Activated CD8-positive, alpha-beta memory T cell treated with anti-CD3 and anti-CD28 coated beads, Interleukin-2, amount 50 U/mL, for 4 hours (primary cell): ENCODE measurements at regions not wholly inside any gene's neighbourhood (a gene's known extent, or its start where the extent isn't known, plus 50 kb on each side); places are given as distances from the start of the nearest gene placed in this dataset.
"Not testable (repeated sequence)": the region's sequence is repeated elsewhere in the genome, so short reads cannot be mapped to it uniquely, and the experiment has no call there.

Experiments
- DNase-seq: peaks from one replicate; pipeline ENCODE4 v3.0.0-alpha.2; 2020

DNA sequence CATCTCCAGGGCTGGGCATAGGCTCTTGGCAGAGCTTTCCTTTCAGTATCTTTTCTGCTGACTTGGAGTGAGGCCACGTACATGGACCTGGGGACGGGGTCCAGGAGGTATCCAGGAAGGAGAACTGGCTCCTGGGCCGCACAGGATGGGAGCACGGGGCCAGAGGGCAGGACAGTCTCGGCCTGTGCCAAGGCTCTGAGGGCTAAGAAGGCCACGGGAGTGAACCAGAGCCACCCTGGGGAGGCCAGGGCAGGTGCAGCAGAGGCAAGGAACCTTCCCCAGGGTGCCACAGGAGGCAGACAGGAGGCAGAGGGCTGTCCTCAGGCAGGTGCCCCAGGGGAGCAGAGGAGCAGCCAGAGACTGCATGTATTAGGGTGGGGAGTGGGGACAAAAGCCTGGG is 50.3 kb downstream of the PLXNA1 start:
- no peak for DNase-seq

DNA sequence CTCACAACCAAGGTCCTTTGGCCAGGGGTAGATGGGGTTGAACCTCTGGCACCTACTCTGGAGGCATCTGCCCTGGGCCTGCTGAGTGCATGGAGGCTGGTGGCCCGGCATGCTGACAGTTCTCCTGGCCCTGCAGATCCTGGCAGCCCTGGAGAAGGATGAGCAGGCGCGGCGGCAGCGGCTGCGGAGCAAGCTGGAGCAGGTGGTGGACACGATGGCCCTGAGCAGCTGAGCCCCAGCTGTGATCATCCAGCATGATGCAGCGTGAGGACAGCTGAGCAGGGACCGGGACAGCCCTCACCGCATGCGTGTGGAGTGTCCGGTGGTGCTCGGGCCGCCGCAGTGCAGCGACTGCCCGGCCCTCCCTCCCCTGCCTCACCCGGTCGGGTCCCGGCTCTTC is 50.9 kb downstream of the PLXNA1 start:
- no peak for DNase-seq

DNA sequence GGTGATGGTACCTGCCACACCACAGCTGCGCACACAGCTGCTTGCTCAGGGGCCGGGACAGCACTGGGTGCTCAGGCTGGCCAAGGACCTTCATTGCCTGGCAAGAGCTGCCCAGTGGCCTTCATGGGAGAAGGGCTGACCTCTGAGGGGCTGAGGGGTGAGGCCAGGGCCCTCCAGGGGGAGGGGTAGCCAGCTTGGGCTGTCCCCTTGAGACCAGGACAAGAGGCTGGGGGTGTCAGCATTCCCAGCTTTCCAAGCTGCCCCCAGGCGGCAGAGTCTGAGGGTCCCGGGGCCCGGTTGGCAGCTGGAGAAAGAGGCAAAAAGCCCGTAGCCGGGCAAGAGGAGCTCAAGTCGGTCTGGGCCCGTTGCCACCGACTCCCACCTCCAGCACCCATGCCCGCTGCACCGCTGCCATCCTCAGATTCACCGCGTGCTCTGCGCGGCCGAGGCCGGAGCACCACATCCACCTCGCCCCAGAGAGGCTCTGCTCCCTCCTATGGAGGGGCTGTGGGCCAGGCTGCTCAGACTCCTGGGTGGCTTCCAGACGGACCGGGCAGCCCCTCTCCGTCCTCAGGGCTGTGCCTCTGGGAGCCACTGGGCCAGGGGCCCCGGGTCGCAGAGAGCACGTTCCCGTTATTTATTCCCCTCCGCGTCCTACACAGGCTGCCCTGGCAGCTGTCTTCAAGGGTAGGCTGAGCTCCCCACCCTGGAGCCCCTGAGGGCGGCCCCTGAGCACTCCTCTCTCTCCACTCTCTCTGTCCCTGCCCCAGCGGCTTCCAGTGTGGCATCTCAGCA is 51.5 kb downstream of the PLXNA1 start:
- no peak for DNase-seq

DNA sequence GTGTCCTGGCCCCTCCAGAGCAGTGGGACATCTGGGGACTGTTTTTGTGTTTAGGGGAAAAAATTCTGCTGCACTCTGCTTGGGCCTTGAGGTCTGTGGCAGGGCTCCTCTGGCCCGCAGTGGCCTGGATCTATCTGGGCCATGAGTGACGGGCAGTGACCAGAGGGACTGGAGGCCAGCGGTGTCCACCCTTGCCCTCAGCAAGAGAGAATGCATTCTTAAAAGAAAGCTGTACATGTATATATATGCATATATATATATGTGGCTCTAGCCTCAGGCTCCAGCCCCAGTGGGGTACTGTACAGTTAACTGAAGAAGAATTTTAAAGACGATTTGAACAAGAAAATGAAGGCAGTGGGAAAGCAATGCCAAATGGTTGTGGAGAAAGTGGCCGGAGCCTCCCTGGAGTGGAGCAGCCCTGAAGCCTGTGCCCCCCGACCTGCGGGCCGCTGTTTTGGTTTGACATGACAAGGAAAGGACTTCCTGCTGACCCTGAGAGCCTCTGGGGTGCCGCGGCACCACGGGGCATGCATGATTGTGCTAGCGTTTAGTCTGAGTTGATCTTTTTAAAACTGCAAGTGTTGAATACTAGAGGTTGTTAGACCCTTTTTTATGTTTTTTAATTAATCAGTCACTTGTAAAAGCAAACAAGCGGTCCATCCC is 52.2 kb downstream of the PLXNA1 start:
- no peak for DNase-seq

DNA sequence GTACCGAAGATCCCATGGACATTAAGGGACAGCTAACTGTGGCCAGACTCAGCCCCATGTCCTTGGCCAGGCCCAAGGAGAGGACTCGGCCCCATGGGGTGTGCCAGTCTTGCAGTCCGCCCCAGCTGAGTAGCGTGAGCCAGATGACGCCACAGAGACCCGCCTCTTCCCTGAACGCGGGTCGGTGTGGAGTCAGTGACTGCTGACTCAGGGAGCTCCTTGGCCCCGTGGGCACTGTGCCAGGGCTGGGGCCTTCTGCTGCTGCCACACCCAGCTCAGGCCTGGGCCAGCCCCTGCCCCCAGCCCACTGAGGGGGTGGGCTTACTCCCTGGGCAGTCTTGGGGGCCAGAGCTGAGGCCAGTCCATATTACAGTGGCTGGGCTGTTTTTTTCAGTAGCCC is 52.8 kb downstream of the PLXNA1 start:
- DNase-seq = no peak

DNA sequence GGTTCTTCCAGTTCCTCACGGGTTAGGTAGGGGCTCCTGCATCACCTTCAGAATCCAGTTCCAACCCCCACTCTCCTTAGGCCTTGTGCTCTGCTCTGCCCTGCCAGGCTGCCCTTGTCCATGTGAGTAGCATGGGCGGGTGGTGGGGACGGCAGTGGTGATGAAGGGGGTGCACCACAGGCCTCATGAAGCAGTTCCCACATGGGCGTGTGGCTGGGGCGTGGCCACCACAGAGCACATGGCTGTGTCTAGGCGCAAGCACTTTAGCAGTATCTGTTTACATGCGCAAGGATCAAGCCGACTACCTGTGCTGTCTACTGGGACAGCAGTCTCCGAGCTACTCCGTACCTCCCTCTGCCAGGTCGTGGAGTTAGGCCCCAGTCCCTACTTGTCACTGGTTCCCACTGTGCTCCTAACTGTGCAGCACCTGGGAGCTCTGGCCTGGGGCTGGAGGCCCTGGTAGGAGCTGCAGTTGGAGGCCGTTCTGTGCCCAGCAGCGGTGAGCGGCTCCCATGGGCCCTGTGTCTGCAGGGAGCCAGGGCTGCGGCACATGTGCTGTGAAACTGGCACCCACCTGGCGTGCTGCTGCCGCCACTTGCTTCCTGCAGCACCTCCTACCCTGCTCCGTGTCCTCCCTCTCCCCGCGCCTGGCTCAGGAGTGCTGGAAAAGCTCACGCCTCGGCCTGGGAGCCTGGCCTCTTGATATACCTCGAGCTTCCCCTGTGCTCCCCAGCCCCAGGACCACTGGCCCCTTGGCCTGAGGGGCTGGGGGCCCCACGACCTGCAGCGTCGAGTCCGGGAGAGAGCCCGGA is 53.5 kb downstream of the PLXNA1 start:
- no peak for DNase-seq

DNA sequence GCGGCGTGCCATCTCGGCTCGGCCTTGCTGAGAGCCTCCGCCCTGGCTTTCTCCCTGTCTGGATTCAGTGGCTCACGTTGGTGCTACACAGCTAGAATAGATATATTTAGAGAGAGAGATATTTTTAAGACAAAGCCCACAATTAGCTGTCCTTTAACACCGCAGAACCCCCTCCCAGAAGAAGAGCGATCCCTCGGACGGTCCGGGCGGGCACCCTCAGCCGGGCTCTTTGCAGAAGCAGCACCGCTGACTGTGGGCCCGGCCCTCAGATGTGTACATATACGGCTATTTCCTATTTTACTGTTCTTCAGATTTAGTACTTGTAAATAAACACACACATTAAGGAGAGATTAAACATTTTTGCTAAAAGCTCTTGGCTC is 54.1 kb downstream of the PLXNA1 start:
- DNase-seq = no peak

DNA sequence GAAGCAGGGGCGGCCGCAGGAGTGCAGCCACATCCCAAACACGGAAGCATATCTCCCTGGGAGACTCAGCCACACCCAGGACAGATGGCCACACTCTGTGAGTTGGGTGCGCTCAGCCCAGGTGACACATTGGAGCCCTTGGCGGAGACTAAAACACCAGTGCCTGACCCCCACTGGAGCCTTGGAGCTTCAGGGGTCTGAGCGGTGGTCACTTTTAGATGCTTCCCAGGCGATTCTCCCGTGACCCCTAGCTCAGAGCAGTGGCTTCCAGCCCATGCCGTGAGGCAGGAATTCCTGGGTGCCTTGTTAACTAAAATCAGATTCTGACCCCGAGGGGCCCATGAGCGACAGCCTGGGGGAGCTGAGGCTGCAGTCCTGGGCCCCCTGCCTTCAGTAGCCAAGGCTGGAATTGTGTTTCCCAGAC is 54.5 kb downstream of the PLXNA1 start:
- no peak for DNase-seq

DNA sequence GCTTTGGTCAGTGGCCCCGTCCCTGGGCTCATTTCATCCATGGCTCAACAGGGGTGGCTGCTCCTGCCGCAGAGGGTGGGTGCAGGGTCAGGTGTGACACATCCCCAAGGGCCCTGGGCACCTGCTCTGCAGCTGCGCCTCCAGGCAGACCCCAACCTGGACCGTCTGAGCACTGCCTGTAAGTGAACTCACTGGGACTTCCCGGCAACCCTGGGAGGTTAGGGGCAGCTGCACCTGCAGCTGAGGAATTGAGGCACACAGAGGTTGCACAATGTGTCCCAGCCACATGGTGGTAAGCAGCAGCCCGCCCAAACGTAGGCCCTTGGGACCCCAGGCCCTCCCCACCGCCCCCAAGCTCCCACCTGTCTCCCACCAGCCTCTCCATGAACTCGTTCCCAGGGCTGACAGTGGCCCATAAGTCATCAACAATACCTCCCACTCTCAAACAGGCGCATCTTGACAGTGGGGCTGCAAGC is 55.1 kb downstream of the PLXNA1 start:
- peak; percentile 13 for DNase-seq

DNA sequence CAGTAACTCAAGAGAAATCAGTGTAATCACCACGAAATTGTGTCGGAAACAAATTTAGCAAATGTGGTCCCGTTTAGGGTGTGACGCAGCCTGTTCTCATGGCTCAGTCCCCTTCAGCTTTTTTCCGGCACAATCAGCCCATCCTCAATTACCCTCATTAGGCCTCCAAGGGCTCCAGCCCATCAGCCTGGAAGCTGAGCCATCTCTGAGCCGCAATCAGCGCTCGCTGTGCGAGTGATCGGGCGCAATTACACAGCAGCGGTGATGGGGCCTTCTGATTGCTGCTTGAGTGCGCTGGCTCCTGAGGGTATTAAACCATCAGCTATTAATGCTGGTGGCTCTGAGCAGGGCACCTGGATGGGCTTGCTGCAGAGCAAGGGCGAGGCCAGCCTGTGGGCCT is 55.6 kb downstream of the PLXNA1 start:
- DNase-seq = no peak

DNA sequence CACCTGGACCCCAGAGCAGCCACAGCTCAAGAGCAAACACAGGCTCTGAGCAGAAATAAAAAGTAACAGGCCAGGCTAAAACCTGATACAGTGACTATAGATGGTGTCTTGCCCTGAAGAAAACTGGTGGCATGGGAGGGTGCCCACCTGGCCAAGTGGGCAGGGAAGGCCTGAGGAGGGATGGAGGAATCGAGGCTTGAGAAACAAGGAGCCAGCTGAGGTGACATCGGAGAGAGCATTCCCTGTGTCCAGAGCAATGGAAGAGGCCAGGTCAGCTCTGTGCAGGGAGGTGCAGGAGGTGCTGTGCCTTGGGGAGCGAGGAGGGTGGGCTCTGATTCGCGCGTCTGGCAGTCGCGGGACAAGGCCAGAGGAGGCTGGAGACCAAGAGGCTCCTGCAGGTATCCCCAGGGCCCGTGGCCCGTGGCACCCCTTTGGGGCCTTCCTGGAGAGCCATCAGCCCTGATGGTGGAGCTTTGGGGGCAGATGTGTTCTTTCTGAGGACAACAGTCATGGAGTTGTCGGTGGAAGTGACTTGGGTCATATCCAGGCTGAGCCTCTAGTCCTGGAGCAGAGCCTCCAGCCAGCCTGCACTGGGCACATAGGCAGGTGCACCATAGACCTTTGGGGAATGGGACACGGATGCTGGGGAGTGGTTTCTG is 56.1 kb downstream of the PLXNA1 start:
- no peak for DNase-seq

DNA sequence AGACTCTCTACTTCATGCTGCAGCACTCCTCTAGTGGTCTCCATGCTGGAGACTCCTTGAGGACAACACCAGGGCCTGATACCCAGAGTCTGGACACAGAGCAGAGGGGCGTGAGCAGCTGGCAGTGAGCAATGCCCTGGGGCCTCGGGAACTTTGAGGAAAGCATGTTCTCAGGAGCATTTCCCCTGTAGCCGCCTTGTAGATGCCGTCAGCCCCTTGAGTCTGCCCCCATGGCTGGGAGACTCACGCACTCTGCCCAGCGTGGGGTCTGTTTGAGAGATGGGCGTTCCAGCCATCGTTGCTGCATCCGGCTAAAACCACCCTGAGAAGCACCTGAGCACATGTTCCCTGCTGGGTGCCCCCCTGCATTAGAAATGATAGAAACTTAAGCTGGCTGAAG is 56.8 kb downstream of the PLXNA1 start:
- DNase-seq = no peak

DNA sequence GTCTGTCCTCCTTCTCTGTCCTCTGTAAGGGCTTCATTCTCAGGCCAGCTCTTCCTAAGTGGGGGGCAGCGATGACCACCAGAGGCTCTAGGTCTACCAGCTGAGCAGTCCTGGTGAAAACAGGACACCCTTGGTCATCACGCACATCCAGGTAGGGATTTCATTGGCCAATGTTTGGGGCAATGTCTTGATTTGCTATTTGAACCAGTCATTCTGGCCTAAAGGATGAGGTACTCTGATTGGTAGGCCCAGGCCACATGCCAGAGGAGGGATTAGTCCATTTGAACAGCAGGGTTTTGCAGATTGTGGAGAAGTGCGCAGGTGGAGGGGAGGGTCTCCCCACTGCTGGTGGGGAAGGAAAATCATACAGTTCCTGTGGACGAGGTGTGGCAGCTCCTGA is 57.3 kb downstream of the PLXNA1 start:
- DNase-seq = no peak

DNA sequence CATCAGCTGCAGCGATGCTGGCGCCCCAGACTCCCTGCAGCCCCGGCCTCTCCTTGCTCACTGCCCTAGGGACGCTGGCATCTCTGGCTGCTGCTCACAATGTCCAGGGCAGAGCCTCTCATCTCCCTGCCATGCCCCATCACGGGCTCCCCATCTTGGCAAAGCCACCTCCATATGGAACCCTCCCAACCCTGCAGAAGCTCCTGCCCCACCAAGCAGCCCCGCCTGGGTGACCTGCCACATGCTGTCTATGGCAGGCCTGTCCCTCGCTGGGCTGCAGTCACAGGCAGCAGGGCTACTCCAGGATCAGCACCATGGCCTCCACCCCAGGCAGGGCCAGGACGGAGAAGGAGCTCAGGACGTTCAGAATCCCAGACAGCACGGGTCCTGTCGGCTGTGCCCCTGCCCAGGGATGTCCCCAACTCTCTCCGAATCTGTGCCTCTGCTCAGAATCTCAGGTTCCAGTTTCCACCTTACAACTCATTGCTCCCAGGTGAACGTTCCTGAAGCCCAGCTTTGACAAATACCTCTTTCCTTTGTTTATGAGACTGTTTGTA is 58.4 kb downstream of the PLXNA1 start:
- peak; percentile 14 for DNase-seq

DNA sequence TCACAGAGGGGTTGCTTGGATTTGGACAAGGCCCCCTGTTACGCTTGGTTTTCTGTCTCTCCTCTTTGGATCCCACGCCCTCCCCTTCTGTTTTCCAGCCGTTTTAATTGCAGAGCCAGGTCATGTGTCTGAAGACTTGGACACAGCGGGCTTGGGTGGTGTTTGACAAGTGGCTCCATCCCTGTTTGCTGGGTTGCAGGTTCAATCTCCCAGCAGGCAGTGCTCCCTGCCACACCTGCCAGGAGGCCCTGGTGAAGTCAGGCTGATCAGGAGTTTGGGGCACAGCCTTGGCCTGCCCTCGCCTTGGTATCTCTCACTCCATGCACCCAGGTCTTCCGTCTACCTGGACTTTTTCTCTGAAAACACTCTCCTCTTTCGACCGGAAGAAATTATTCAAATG is 59.0 kb downstream of the PLXNA1 start:
- no peak for DNase-seq

DNA sequence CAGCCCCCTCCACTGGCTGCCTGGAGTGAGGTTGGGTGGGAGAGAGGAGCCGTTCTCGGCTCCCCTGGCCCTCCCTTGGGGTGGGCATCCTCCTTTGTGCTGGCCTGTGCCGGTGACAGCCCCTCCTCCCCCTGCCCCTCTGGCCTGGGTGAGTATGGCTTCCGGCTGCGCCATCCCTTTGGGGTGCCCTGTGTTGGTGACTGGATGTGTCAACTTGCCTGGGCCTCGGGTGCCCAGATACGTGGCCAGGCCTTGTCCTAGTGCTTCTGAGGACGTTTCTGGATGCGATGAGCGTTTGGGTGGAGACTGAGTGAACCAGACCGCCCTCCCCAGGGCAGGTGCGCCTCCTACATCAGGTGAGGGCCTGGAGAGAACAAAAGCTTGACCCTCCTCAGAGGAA is 59.7 kb downstream of the PLXNA1 start:
- DNase-seq = no peak

DNA sequence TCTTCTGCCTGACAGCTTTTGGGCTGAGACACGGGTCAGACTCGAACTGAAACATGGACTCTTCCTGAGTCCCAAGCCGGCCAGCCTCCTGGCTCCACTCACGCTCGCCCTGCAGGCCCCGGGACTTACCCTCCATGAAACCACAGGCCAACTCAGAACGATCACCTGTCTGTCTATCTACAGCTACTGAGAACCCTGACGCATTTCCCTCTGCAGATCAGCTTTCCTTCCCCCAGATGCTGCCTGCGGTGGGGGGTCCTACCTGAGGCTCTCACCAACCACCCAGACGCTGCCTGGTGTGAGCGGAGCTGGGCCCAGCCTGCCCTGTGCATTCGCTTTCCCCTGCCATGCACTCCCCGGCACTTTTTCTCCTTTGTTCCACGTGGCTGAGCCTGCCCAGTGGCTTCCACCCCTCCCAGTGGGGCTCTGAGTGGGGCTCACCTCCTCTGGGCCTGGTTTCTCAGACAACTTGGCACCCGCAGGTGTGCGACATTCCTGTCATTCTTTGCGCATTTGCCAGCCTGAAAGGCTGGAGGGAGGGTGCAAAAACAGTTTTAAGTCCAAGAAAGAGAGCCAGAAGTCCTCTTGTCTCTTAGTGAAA is 60.2 kb downstream of the PLXNA1 start:
- no peak for DNase-seq

DNA sequence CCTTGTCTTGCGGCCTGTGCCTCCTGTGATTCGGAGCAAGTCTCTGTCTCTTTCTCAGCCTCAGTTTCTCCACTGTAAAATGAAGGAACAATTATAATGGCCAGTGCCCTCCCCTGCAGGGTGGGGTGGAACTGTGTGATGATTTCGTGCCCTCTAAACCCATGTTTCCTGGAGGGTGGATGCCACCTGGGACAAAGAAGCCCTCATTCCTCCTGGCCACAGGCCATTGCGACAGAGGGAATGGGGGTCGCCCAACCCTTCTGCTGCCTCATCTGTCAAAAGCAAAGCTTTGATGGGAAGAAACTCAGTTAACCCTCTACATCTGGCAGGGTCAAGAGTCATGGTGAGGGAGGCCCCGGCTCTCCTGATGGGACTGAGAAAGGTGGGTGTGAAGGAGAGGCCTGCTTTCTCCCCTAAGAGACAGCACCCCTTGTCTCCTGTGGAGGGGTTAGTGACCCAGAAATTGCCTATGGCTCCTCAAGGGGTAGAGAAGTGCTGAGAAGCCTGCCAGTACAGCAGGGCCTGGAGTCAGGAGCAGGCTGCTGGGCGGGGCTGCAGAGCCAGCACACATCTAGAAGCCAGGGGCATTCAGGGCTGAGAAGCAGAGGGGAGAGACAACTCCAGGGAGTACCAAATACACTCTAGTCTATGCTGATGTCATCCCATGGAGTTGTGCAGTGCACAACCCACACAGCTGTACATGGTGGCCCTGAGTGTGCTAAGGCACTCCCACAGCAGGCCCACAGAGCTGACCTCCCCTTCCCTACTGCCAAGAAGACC is 61.0 kb downstream of the PLXNA1 start:
- no peak for DNase-seq

DNA sequence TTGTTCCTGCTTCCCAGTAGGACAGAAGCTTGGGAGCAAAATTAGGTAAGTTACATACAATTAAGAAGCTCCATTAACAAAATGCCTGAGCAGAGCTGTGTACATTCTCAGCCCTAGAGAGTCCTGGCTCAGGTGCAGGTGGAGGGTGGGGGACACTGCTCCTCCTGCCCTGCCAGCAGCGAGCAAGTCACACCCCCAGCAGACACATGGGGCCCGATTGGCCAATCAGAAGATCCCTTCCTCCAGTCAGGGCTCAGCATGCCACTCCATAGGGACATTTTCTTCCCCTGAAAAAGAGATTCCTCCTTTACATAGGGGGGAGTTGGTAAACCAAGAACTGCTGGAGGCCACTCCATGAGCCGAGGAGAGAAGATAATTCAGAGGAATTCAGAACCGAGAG is 62.1 kb downstream of the PLXNA1 start:
- DNase-seq = no peak

DNA sequence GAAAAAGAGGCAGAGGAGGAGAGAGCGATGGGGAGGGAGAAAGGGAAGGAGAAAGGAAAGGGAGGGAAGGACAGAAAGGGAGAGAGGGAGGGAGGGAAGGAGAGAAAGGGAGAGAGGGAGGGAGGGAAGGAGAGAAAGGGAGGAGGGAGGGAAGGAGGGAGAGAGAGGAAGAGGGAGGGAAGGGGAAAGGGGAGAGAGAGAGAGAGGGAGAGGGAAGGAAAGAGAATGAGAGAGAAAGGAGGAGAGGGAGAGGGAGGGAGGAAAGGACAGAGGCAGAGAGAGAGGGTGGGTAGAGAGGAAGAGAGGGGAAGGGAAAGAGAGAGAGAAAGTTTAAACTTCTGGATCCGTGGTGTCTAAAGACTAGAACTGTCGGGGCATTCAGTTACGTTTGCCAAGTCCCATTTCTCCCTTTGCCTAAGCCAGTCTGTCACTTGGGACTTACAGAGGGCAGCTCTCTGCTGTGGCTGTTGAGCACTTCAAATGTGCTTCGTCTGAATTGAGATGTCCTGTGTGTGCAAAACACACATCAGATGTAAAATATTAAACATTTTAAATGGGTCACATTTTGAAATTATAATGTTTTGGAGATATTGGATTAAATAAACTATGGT is 62.6 kb downstream of the PLXNA1 start:
- DNase-seq = no peak

DNA sequence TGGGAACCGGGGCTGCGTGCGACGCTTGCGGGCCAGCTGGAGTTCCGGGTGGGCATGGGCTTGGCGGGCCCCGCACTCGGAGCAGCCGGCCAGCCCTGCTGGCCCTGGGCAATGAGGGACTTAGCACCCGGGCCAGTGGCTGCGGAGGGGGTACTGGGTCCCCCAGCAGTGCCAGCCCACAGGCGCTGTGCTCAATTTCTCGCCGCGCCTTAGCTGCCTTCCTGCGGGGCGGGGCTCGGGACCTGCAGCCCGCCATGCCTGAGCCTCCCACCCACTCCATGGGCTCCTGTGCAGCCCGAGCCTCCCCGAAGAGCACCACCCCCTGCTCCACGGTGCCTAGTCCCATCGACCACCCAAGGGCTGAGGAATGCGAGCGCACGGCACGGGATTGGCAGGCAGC is 63.8 kb downstream of the PLXNA1 start:
- DNase-seq = not testable (repeated sequence)
